HG03135 (cell line): ENCODE measurements at regions not wholly inside any gene's neighbourhood (a gene's known extent, or its start where the extent isn't known, plus 50 kb on each side); places are given as distances from the start of the nearest gene placed in this dataset.

Experiments used
- ATAC-seq: cut with Tn5 transposase; IDR thresholded peaks from one replicate; pipeline ENCODE4 v1.9.1; 2021; ENCODE audit warnings: mild to moderate bottlenecking, moderate library complexity; ENCODE audit not compliant: unreplicated experiment

DNA sequence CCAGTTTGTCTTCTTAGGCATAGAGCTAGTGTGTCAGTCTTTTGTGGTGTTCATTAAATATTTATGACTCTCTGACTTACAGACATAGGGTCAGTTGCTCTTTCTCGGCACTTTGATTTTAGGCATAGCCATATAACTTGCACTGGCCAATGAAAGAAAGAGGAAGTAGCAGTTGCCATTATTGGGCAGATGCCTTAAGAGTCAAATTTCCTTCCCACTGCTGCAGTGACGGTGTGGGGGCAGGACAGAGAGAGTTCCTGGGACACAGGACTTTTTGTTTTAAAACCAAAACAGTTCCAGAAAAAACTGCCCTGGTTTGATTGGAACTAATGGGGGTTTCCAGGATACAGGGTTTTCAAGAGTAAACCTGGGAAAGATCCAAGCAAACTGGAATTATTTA, 60.2 kb upstream of the PHF14 start:
- no peak for ATAC-seq

DNA sequence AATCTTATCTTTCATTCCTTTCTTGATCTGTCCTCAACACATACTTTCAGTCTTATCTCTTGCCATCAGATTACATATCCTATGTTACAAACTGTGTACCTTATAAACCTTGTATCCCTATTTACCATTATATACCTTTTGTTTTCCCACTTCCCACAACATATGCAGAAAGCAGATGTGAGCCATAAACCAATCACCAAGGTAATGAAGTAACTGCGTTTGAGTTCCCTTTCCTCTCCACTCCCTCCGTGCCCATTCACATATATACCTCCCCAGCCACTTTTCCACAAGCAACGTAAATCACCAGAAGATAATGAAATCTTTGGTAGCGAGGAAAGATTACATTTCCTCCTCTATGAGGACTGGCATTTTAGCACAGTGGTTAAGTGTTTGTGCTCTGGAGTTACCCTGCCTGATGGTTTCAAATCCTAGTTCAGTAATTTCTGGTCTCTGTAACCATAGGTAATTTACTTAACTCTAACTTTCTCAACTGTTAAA, 55.5 kb upstream of the PHF14 start:
- ATAC-seq = no peak

GRCh38 chr7:10919923-10920322, 53.7 kb upstream of the PHF14 start:
- no peak for ATAC-seq
